Kidney epithelial cell (primary cell): ENCODE measurements at regions not wholly inside any gene's neighbourhood (a gene's known extent, or its start where the extent isn't known, plus 50 kb on each side); places are given as distances from the start of the nearest gene placed in this dataset.

Source experiments
- DNase-seq: peaks from one replicate; pipeline ENCODE4 v3.0.0-alpha.2; 2010; ENCODE audit warnings: low read depth
- H3K27me3 ChIP-seq: 2 replicates; pipeline ENCODE4 v1.6.0; 2011; ENCODE audit warnings: low read length; ENCODE audit not compliant: control insufficient read depth, insufficient read depth
- H3K36me3 ChIP-seq: 2 replicates; pipeline ENCODE4 v1.5.1; 2011; ENCODE audit warnings: low read length; ENCODE audit not compliant: control insufficient read depth, insufficient read depth
- H3K4me3 ChIP-seq: 2 replicates; pipeline ENCODE4 v1.5.1; 2011; ENCODE audit warnings: low read depth, mild to moderate bottlenecking, control low read depth, low read length
- TF ChIP-seq, protein P1 (sequence below): IDR thresholded peaks from 2 replicates; pipeline ENCODE4 v1.5.1; 2011; ENCODE audit warnings: mild to moderate bottlenecking, moderate library complexity, low read length, control low read depth, inconsistent platforms; ENCODE audit not compliant: insufficient read depth, poor library complexity, severe bottlenecking

DNA sequence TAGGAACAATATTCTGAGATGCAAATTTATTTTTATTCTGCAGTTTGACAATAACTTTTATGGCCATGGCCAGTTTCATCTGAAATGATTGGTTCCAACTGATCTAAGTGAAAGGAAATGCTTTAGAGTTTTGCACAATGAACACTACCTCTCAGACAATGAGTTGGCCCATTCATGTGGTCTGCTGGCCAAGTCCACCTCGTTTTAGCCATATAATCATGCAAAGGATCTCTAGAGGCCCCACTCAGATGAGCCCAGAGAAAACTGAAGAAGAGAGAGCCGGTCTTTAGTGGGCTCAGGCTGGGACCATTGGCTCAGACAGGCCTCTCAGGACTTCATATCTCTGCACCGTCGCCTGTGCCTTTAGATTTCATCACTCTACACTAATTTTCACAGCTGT, 254.7 kb downstream of the MREG start:
- TF ChIP-seq, protein P1, sequence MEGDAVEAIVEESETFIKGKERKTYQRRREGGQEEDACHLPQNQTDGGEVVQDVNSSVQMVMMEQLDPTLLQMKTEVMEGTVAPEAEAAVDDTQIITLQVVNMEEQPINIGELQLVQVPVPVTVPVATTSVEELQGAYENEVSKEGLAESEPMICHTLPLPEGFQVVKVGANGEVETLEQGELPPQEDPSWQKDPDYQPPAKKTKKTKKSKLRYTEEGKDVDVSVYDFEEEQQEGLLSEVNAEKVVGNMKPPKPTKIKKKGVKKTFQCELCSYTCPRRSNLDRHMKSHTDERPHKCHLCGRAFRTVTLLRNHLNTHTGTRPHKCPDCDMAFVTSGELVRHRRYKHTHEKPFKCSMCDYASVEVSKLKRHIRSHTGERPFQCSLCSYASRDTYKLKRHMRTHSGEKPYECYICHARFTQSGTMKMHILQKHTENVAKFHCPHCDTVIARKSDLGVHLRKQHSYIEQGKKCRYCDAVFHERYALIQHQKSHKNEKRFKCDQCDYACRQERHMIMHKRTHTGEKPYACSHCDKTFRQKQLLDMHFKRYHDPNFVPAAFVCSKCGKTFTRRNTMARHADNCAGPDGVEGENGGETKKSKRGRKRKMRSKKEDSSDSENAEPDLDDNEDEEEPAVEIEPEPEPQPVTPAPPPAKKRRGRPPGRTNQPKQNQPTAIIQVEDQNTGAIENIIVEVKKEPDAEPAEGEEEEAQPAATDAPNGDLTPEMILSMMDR: no peak
- Histone ChIP-seq H3K4me3 (no peak overlapping the region), H3K36me3 (no peaks in the 10 kb centered on the region), H3K27me3 (no peaks in the 10 kb centered on the region)
- no peak for DNase-seq

DNA sequence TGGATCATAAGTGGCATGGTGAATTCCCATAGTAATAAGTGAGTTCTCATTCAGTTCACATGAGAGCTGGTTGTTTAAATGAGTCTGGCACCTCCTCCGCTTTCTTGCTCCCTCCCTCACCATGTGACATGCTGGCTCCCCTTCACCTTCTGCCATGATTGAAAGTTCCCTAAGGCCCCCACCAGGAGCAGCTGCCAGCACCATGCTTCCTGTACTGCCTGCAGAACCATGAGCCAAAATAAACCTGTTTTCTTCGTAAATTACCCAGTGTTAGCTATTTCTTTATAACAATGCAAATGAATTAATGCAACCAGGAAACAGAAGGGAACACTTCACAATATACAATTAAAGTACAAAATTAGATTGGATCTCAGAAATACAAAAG, 257.0 kb downstream of the MREG start:
- Histone ChIP-seq H3K27me3 (no peaks in the 10 kb centered on the region), H3K4me3 (no peak overlapping the region), H3K36me3 (no peaks in the 10 kb centered on the region)
- TF ChIP-seq, protein P1: no peak
- no peak for DNase-seq

DNA sequence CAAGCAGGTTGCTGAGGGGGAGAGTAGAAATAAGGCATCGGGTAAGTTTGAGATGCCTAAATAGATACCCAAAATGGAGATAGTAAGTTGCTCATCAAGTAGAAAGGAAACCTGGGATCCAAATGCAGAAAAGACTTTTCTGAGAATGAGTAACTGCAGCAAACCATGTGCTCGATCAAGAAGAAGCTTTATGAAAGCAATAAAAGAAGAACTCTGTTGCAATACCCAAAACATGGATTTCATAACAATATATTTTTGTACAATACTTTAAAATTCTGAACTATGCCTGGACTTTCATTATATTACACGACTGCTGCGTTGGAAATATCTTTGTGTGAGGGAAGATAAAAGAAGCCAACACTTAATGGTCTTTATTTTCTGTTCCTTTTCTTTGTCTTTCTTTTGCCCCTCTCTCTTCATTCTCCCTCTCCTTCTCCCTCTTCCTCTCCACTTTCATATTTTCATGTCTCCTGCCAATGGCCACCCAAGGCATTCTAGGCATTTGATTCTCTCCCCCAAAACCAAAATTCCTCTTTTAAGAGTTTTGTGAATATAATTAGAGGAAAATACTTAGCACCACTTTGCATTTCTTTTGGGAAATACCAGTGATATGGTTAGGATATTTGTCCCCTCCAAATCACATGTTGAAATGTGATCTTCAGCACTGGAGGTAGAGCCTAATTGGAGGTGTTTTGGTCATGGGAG, 257.6 kb downstream of the MREG start:
- TF ChIP-seq, protein P1: no peak
- DNase-seq: no peak

GRCh38 chr2:215754546-215754945, 258.8 kb downstream of the MREG start:
- H3K27me3 ChIP-seq: no peaks in the 10 kb centered on the region
- TF ChIP-seq, protein P1: no peak
- H3K4me3 ChIP-seq: no peak overlapping the region
- no peak for DNase-seq
- no peaks in the 10 kb centered on the region for H3K36me3 ChIP-seq

More for the DNA sequence above, 257.6 kb downstream of the MREG start:
- no peaks in the 10 kb centered on the region for H3K36me3 ChIP-seq
- H3K4me3 ChIP-seq: no peak overlapping the region
- no peaks in the 10 kb centered on the region for H3K27me3 ChIP-seq

- Histone ChIP-seq H3K27me3 (no peaks in the 10 kb centered on the region), H3K4me3 (no peak overlapping the region), H3K36me3 (no peaks in the 10 kb centered on the region)
- no peak for DNase-seq
- TF ChIP-seq, protein P1: no peak
These were observed 259.5 kb downstream of the MREG start for GRCh38 chr2:215753808-215754207.

DNA sequence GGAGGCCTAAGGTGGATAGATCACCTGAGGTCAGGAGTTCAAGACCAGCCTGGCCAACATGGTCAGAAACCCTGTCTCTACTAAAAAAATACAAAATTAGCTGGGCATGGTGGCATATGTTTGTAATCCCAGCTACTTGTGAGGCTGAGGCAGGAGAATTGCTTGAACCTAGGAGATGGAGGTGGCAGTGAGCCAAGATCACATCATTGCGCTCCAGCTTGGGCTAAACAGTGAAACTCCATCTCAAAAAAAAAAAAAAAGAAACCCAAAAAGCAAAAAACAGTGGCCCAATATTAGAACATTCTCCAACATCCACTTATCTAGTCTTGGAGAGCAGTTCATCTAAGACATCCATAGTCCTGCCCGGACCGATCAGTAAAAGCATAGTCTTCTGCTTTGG, 260.4 kb downstream of the MREG start:
- Histone ChIP-seq H3K36me3 (no peaks in the 10 kb centered on the region), H3K4me3 (no peak overlapping the region), H3K27me3 (no peaks in the 10 kb centered on the region)
- DNase-seq: no peak
- TF ChIP-seq, protein P1: no peak
